H9 (cell line): ENCODE measurements at regions not wholly inside any gene's neighbourhood (a gene's known extent, or its start where the extent isn't known, plus 50 kb on each side); places are given as distances from the start of the nearest gene placed in this dataset.

Experiments used
- DNase-seq: peaks from one replicate; pipeline ENCODE4 v3.0.0-alpha.2; 2017
- H2AFZ ChIP-seq: one replicate; pipeline ENCODE4 v1.6.1; 2013; ENCODE audit warnings: mild to moderate bottlenecking, low read length, control low read depth, moderate library complexity
- H2AK5ac ChIP-seq: 2 replicates; pipeline ENCODE4 v1.6.1; 2013; ENCODE audit warnings: low read length, control low read depth, mixed read lengths; ENCODE audit not compliant: insufficient read length
- H2BK120ac ChIP-seq: one replicate; pipeline ENCODE4 v1.6.1; 2013; ENCODE audit warnings: low read depth, mild to moderate bottlenecking, low read length, control low read depth, inconsistent platforms; ENCODE audit not compliant: poor library complexity, severe bottlenecking
- H2BK12ac ChIP-seq: 2 replicates; pipeline ENCODE4 v1.6.1; 2013; ENCODE audit warnings: low read length, control low read depth, mixed read lengths, low read depth; ENCODE audit not compliant: insufficient read length
- H2BK15ac ChIP-seq: 2 replicates; pipeline ENCODE4 v1.6.1; 2013; ENCODE audit warnings: low read depth, low read length, control low read depth
- H2BK20ac ChIP-seq: one replicate; pipeline ENCODE4 v1.6.1; 2013; ENCODE audit warnings: low read depth, mild to moderate bottlenecking, low read length, control low read depth, inconsistent platforms; ENCODE audit not compliant: poor library complexity, severe bottlenecking
- H2BK5ac ChIP-seq: 2 replicates; pipeline ENCODE4 v1.6.1; 2013; ENCODE audit warnings: low read length, control low read depth, mixed read lengths; ENCODE audit not compliant: insufficient read length
- H3K14ac ChIP-seq: 2 replicates; pipeline ENCODE4 v1.6.1; 2013; ENCODE audit warnings: low read length, control low read depth; ENCODE audit not compliant: insufficient read depth
- H3K18ac ChIP-seq: 2 replicates; pipeline ENCODE4 v1.6.1; 2013; ENCODE audit warnings: low read depth, mild to moderate bottlenecking, mixed read lengths, low read length, control low read depth; ENCODE audit not compliant: insufficient read length
- H3K23ac ChIP-seq: 2 replicates; pipeline ENCODE4 v1.6.1; 2013; ENCODE audit warnings: low read length, control low read depth, mixed read lengths, low read depth; ENCODE audit not compliant: insufficient read length
- H3K23me2 ChIP-seq: 2 replicates; pipeline ENCODE4 v1.6.1; 2013; ENCODE audit warnings: low read depth, mild to moderate bottlenecking, mixed read lengths, low read length, control low read depth; ENCODE audit not compliant: insufficient read length, poor library complexity, severe bottlenecking
- H3K27ac ChIP-seq: 2 replicates; pipeline ENCODE4 v1.5.1; 2013; ENCODE audit warnings: low read length, control low read depth, mixed read lengths, low read depth; ENCODE audit not compliant: insufficient read length
- H3K27me3 ChIP-seq: 2 replicates; pipeline ENCODE4 v1.6.1; 2013; ENCODE audit warnings: low read length, control low read depth, inconsistent platforms; ENCODE audit not compliant: insufficient read depth
- H3K4ac ChIP-seq: 2 replicates; pipeline ENCODE4 v1.6.1; 2013; ENCODE audit warnings: low read depth, mild to moderate bottlenecking, control low read depth, inconsistent platforms, low read length, moderate library complexity
- H3K4me1 ChIP-seq: 2 replicates; pipeline ENCODE4 v1.6.1; 2013; ENCODE audit warnings: low read length, control low read depth, inconsistent platforms; ENCODE audit not compliant: insufficient read depth
- H3K4me2 ChIP-seq: 2 replicates; pipeline ENCODE4 v1.6.1; 2013; ENCODE audit warnings: low read length, control low read depth, mixed read lengths; ENCODE audit not compliant: insufficient read length, insufficient read depth
- H3K56ac ChIP-seq: 2 replicates; pipeline ENCODE4 v1.6.1; 2013; ENCODE audit warnings: low read depth, mild to moderate bottlenecking, mixed read lengths, low read length, control low read depth; ENCODE audit not compliant: insufficient read length
- H3K79me1 ChIP-seq: 2 replicates; pipeline ENCODE4 v1.6.1; 2013; ENCODE audit warnings: low read depth, mild to moderate bottlenecking, moderate library complexity, low read length, control low read depth, inconsistent platforms; ENCODE audit not compliant: insufficient read depth, poor library complexity, severe bottlenecking
- H3K79me2 ChIP-seq: 2 replicates; pipeline ENCODE4 v1.6.1; 2013; ENCODE audit warnings: low read length, control low read depth, inconsistent platforms; ENCODE audit not compliant: insufficient read depth
- H3K9ac ChIP-seq: 2 replicates; pipeline ENCODE4 v1.6.1; 2013; ENCODE audit warnings: low read length, control low read depth, mixed read lengths; ENCODE audit not compliant: insufficient read length; ENCODE audit errors: extremely low read depth
- H3K9me3 ChIP-seq: one replicate; pipeline ENCODE4 v1.6.1; 2013; ENCODE audit warnings: low read depth, low read length, inconsistent platforms; ENCODE audit not compliant: control insufficient read depth
- H3T11ph ChIP-seq: one replicate; pipeline ENCODE4 v1.6.1; 2013; ENCODE audit warnings: mild to moderate bottlenecking, low read length, control low read depth, inconsistent platforms
- H4K20me1 ChIP-seq: one replicate; pipeline ENCODE4 v1.6.1; 2013; ENCODE audit not compliant: control insufficient read depth, insufficient read length, insufficient read depth
- H4K5ac ChIP-seq: 2 replicates; pipeline ENCODE4 v1.6.1; 2013; ENCODE audit warnings: low read depth, mild to moderate bottlenecking, mixed read lengths, low read length, control low read depth; ENCODE audit not compliant: insufficient read length
- H4K8ac ChIP-seq: replicated peaks from 2 replicates; pipeline ENCODE4 v1.6.1; 2013; ENCODE audit warnings: low read length, control low read depth, mixed read lengths, low read depth; ENCODE audit not compliant: insufficient read length
- H4K91ac ChIP-seq: 2 replicates; pipeline ENCODE4 v1.6.1; 2013; ENCODE audit warnings: low read depth, mild to moderate bottlenecking, moderate library complexity, mixed read lengths, low read length, control low read depth; ENCODE audit not compliant: insufficient read length
- H3K27ac Mint-ChIP-seq, 3 experiments: 2 replicates in 2 of 3; 3 replicates in 1 of 3; pipeline ENCODE4 v1.8.0; 2020 to 2021; ENCODE audit warnings: mixed read lengths in 3 of 3, mild to moderate bottlenecking in 1 of 3, moderate library complexity in 1 of 3
- H3K27me3 Mint-ChIP-seq: 2 replicates; pipeline ENCODE4 v1.8.0; 2021; ENCODE audit warnings: low read depth, mild to moderate bottlenecking, moderate library complexity, mixed read lengths
- H3K36me3 Mint-ChIP-seq, 3 experiments: 2 replicates in 2 of 3; 3 replicates in 1 of 3; pipeline ENCODE4 v1.8.0; 2020 to 2021; ENCODE audit warnings: low read depth in 3 of 3, mixed read lengths in 3 of 3; ENCODE audit not compliant: insufficient read depth in 1 of 3
- H3K4me1 Mint-ChIP-seq, 2 experiments: 2 replicates each; pipeline ENCODE4 v1.8.0; 2020; ENCODE audit warnings: mixed read lengths in 2 of 2
- H3K4me3 Mint-ChIP-seq, 2 experiments: 2 replicates in 1 of 2; 3 replicates in 1 of 2; pipeline ENCODE4 v1.8.0; 2020 to 2021; ENCODE audit warnings: mild to moderate bottlenecking in 2 of 2, mixed read lengths in 2 of 2, moderate library complexity in 1 of 2
- H3K9me3 Mint-ChIP-seq, 2 experiments: 2 replicates in 1 of 2; 3 replicates in 1 of 2; pipeline ENCODE4 v1.8.0; 2020; ENCODE audit warnings: mild to moderate bottlenecking in 2 of 2, mixed read lengths in 2 of 2, moderate library complexity in 1 of 2
- WGBS: extraction: QIAGEN DNeasy Blood & Tissue Kit; methylation state at CpG from one replicate; pipeline ENCODE4 v1.1.7; 2013; ENCODE audit warnings: missing lambda C conversion rate, low lambda C conversion rate, mixed read lengths; ENCODE audit not compliant: insufficient read length; ENCODE audit errors: extremely low coverage; 5-methylcytosine and 5-hydroxymethylcytosine counted together
- TF ChIP-seq, protein P1 (sequence below): fragments of 200-600 bp; sonication (generic); conservative IDR thresholded peaks from 3 replicates; pipeline ENCODE4 v1.8.0; 2021; ENCODE audit warnings: antibody characterized with exemption, mild to moderate bottlenecking

- H3K23me2 ChIP-seq: peaks cover 2% of the 10 kb centered on the region
- no peak overlapping the region for H2BK20ac ChIP-seq
- H3K36me3 Mint-ChIP-seq: no peaks in the 10 kb centered on the region
- no peak overlapping the region for H2BK12ac ChIP-seq
- no peaks in the 10 kb centered on the region for H3K9me3 ChIP-seq
- H3K4ac ChIP-seq: no peak overlapping the region
- H3K79me1 ChIP-seq: no peaks in the 10 kb centered on the region
- H4K5ac ChIP-seq: no peak overlapping the region
- peaks cover 68% of the 10 kb centered on the region for H3K27me3 Mint-ChIP-seq
- H3K79me2 ChIP-seq: no peaks in the 10 kb centered on the region
- H2BK15ac ChIP-seq: no peak overlapping the region
- peaks cover 9% of the 10 kb centered on the region; the same call in 1 of the 2 replicates for H3K27me3 ChIP-seq
- no peak overlapping the region for H3K27ac Mint-ChIP-seq
- no peak overlapping the region for H3K23ac ChIP-seq
- H2BK5ac ChIP-seq: no peak overlapping the region
- H3K4me2 ChIP-seq: no peak overlapping the region
- no peak overlapping the region for H3T11ph ChIP-seq
- no peaks in the 10 kb centered on the region; the same call in 1 of the 2 replicates for H3K4me1 ChIP-seq
- H4K8ac ChIP-seq: no peak overlapping the region
- H4K91ac ChIP-seq: no peak overlapping the region
- no peak for DNase-seq
- H3K4me1 Mint-ChIP-seq: peaks cover 13 to 14% of the 10 kb centered on the region in 2 experiments
- H2BK120ac ChIP-seq: no peak overlapping the region
- H4K20me1 ChIP-seq: no peaks in the 10 kb centered on the region
- TF ChIP-seq, protein P1, sequence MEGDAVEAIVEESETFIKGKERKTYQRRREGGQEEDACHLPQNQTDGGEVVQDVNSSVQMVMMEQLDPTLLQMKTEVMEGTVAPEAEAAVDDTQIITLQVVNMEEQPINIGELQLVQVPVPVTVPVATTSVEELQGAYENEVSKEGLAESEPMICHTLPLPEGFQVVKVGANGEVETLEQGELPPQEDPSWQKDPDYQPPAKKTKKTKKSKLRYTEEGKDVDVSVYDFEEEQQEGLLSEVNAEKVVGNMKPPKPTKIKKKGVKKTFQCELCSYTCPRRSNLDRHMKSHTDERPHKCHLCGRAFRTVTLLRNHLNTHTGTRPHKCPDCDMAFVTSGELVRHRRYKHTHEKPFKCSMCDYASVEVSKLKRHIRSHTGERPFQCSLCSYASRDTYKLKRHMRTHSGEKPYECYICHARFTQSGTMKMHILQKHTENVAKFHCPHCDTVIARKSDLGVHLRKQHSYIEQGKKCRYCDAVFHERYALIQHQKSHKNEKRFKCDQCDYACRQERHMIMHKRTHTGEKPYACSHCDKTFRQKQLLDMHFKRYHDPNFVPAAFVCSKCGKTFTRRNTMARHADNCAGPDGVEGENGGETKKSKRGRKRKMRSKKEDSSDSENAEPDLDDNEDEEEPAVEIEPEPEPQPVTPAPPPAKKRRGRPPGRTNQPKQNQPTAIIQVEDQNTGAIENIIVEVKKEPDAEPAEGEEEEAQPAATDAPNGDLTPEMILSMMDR: no peak
- 0 out of 5 replicates have a peak, but pooled peaks cover 0 to under 1% of the 10 kb centered on the region in 2 experiments for H3K9me3 Mint-ChIP-seq
- H3K14ac ChIP-seq: no peak overlapping the region
- no peak overlapping the region for H3K9ac ChIP-seq
- H2AFZ ChIP-seq: no peak overlapping the region
- H2AK5ac ChIP-seq: no peak overlapping the region
- WGBS: no CpG with 5 or more reads among the region's 6 CpGs
- no peak overlapping the region for H3K18ac ChIP-seq
- no peak overlapping the region for H3K27ac ChIP-seq
- H3K4me3 Mint-ChIP-seq: no peak overlapping the region
- no peak overlapping the region for H3K56ac ChIP-seq
These were observed 198.4 kb downstream of the PRDM2 start for GRCh38 chr1:13898406-13898805.
